GM19025 (cell line): ENCODE measurements at regions not wholly inside any gene's neighbourhood (a gene's known extent, or its start where the extent isn't known, plus 50 kb on each side); places are given as distances from the start of the nearest gene placed in this dataset.
"Not testable (repeated sequence)": the region's sequence is repeated elsewhere in the genome, so short reads cannot be mapped to it uniquely, and the experiment has no call there.

Source experiments
- ATAC-seq: cut with Tn5 transposase; IDR thresholded peaks from one replicate; pipeline ENCODE4 v1.9.1; 2021; ENCODE audit warnings: mild to moderate bottlenecking, low read depth, moderate library complexity; ENCODE audit not compliant: unreplicated experiment

DNA sequence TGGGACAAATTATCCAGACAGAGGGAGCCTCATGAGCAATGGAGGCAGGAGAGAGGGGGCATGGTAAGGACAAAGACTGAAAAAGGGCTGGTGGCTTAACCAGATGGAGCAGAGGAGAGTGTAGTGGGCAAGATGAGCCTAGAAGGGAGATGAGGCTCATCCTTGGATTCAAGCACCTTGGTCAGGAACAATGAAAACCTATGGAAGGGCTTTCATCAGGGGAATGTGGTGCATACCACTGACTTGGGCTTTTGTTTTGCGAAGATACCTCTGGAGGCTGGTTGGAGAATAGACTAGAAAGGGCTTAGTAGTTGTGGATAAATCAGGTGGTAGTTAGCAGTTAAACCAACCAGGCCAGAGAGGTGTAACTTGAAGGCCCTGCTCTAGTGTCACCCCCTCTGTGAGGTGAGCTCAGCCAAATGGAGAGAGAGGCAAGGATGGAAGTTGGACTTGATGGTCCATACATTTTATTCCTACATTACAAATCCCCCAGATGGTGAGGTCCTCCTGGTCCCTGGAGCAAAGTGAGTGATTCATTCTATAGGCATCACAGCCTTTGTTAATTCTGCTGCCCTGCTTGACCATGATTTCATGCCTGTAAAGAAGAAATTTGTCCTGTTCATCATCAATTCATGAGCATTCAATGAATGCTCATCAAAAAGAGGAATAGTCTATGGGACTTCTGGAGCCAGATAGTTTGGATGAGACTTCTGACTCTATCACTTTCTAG is 264.8 kb upstream of the IGFBP7 start:
- no peak for ATAC-seq

DNA sequence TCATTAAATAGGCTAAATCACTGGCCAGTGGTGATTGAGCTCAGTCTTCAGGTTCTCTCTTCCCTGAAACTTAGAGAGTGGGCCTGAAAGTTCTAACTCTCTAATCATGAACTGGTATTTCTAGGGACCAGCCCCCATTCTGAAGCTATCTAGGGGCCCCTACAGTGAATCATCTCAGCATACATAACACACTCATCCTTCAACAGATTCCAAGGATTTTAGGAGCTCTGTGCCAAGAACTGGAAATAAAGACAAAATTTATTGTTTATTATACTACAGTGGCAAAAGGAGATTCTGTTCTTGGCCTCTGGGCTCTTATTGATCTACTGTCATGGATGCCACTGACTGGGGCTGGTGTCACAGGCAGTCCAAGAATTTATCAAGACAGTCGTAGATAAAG is 263.8 kb upstream of the IGFBP7 start:
- ATAC-seq: no peak

DNA sequence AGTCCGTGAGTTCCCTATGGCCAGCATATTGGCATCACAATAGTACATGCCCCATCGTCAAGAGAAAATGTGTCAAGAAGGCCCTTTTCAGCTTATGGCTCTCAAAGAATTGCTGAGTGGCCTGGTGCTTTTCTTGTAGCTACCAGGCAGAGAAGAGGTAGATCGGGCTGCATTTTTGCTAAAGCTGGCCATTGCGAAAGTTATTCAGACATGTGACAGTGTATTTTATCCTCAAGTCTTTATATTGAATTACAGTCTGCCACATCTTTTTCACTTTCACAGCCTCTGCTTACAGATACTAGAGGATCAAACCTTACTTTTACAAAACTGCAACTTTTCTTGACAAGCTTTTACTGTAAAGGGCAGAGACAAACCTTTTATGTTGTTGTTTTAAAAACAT is 261.5 kb upstream of the IGFBP7 start:
- no peak for ATAC-seq

DNA sequence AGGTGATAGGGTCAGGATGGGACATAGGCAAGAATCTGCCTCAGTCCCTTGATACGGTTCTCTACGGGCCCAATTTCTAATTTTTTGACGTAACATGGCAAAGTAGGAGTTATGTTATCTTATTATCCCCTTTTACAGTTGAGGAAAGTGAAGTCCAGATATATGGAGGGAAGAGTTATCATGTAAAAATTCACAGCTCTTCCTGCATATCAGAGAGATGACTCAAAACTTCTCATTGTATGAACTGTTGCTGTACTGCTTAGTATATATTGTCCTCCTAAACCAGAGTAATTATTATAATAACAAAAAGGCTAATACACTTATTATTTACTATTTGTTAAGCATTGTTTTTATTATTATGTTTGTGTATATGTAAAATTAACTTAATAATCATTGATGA is 260.5 kb upstream of the IGFBP7 start:
- no peak for ATAC-seq

DNA sequence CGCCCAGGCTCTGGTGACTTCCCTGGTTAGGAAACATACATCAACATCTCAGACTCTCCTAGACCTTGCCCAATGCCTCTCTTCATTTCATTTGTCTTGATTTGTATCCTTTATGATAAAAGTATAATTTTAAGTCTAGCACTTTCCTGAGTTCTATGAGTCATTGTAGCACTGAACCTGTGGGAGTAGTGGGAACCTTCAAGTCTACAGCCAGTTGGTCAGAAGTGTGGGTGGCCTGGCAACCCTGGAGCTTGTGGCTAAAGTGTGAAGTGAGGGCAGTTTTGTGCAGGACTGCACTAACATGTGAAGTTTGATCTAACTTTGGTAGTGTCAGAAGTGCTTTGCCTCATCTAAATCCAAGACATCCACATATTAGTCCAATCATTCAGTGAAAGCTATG is 259.3 kb upstream of the IGFBP7 start:
- no peak for ATAC-seq

DNA sequence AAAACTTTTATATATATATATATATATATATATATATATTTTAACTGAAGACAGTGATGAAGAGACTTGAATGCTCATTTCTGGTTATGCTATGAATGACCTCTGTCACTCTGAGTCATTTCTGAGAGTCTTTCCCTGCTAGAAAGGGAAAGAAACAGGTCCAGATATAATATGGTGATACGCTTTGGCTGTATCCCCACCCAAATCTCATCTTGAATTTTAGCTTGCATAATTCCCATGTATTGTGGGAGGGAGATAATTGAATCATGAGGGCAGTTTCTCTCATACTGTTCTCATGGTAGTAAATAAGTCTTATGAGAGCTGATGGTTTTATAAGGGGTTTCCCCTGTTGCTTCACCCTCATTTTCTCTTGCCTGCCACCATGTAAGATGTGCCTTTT is 254.1 kb upstream of the IGFBP7 start:
- no peak for ATAC-seq

DNA sequence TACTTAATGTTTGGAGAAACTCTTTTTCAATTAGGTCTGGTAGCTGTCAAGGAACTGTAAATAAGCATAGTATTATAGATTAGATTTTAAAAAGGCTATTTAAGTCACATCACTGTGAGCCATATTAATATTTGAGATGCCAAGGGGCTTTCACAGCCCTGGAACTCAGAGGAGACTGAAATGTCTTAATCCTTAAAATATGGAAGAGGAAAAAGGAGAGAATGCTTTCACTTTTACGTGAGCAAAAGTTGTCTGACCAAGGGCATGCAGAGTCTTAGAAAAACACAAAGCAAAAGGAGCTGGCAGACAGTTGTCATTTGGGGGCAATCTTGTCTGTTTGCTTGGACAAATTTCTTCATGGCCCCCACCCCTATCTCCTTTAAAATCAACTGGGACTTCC is 253.2 kb upstream of the IGFBP7 start:
- no peak for ATAC-seq

DNA sequence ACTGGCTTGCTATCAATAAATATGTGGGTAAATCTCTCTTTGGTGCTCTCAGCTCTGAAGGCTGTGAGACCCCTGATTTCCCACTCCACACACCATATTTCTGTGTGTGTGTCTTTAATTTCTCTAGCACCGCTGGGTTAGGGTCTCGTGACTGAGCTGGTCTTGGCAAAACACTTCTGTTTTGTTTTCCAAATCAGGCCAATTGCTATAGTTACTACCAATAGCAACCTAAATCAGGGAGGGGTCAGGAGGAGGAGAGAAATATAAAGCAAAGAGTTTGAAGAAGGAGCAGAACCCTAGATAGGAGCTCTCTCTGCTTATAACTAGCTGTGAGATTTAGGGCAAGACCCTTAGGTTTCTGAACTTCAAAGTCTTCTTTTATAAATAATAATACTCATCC is 250.5 kb upstream of the IGFBP7 start:
- ATAC-seq: no peak

DNA sequence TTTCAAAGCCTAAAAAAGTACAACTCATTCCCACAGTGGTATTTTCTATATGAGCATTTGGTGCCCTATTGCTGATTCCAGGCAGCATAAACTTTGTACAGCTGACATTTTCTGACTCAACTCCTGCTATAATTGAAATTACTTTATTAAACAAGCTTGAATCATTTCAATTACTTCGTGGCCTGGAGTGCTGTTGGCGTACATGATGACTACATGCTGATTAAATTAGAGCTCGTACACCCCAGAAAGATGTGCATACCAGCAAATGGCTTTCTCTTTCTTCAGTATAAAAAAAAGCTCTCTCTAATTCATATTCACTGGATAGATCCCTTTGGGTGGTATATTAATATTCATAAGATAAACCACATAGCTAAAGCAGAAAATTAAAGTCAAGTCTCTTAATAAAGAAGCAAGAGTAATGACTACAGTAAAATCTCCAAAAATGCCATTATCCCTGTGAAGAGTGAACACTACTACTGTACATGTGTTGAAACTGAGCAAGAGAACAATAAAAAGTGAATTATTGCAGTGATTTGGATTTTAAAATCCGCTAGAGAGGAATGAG is 245.0 kb upstream of the IGFBP7 start:
- ATAC-seq: no peak

DNA sequence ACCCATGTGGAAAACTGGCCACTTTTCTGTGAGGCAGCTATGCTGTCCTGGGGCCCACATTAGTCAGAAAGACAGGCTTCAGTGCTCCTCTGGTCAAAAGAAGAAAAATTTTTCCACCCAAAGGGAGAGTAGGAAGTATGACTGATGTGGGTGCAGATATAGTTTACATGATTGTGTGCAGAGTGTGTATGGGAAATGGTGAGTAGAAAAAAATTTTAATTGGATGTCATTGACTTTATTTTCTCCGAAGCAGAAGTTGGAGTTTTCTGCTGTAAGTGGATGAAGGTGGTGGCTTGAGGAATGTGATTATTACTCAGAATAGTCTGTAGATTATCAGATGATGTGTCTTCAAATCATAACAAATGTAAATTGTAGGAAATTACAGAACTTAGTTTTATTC is 241.5 kb upstream of the IGFBP7 start:
- no peak for ATAC-seq

DNA sequence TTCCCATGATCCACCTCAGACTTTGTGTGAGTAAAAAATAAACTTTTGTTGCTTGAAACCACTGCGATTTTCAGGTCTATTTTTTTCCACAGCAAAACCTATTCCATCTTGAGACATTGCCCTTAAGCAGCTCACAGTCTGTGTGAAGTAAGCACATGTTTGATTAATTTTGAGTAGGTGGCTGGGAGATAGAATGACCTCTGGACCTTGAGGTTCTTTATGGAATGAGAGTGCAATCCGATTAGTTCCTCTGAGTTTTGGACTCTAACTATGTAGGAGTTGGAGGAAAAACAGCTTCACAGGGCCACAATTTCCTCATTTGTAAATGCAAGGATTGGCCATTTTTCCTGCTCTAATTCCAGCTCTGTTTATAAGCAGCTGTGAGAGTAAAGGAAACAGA is 234.1 kb upstream of the IGFBP7 start:
- ATAC-seq: no peak

DNA sequence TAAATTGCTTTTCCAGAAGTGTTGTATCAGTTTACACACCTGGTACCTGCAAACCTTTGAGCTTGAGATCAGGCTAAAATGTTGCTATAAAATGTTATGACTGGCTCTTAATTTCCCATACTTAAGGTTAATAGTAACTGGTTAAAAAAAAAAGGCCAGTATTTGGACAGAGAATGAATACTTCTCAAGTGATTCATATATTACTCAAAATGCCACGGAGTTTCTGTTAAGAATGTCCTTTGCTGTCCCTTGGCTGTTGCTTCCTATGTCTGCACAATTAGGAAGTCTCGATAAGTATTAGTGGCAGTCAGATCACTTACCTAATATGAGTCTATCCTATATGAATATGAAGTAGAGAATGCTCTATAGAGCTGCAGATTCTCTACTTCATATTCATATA is 232.2 kb upstream of the IGFBP7 start:
- no peak for ATAC-seq

DNA sequence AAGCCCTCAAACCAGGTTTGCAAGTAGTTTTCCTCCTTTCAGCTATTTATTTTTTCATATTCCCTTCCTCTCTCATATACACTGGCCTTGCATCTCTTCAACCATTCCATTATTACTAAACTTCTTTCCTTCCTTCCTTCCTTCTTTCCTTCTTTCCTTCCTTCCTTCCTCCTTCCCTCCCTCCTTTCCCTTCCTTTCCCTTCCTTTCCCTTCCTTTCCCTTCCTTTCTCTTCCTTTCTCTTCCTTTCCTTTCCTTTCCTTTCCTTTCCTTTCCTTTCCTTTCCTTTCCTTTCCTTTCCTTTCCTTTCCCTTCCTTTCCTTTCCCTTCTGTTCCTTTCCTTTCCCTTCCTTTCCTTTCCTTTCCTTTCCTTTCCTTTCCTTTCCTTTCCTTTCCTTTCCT is 228.7 kb upstream of the IGFBP7 start:
- not testable (repeated sequence) for ATAC-seq

DNA sequence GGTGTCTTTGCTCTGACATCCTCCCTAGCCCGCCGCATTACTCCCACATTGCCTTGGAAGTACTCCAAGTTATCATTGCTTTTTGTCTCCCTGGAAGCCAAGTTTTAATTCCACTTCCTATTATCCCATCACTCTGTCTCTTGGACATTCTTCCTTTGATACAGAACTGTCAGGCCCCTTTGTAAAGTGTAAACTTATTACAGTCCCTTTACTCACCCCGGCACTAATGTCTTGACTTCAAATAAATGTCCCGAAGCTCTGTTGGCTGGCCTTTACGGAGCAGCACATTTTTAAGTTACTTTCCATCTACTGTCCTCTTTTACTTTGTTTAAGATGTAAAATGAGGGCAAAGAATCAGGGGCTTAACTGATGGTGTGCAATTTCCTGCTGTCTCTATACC is 223.5 kb upstream of the IGFBP7 start:
- no peak for ATAC-seq

DNA sequence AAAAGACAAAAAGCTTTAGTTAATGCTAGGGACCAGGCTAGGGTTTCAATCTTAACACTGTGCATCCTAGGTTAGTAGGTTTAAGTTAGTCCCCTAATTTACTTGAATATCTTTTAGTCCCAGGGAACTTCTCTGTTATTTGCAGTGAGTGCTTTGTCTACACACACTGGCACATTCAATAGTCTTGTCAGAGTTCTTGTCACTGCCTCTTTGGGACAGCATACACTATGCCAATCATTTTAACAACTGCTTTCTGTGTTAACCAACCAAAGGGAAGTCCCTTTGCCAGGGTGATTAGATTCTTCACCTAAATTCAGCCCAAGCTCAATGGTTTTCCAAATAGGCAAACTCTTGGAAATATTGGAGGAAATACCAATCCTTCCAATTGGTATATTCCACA is 221.8 kb upstream of the IGFBP7 start:
- no peak for ATAC-seq

DNA sequence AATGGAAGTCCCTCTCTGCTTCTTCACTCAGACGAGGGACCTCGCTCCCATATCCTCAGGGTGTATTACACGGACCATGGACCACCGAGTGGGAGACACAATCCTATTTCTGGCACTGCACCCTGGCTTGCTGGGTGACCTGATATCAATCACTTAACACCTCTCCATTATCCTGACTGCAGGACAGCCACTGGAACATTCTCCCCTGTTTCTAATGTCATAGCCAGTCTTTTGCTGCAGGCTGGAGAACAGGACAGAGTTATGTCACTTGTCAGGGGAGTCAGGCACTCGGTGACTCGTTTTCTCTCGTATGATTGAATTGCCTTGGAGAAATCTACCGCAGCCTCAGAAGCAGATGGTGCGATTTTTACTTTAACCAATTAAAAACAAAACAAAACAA is 219.1 kb upstream of the IGFBP7 start:
- no peak for ATAC-seq

DNA sequence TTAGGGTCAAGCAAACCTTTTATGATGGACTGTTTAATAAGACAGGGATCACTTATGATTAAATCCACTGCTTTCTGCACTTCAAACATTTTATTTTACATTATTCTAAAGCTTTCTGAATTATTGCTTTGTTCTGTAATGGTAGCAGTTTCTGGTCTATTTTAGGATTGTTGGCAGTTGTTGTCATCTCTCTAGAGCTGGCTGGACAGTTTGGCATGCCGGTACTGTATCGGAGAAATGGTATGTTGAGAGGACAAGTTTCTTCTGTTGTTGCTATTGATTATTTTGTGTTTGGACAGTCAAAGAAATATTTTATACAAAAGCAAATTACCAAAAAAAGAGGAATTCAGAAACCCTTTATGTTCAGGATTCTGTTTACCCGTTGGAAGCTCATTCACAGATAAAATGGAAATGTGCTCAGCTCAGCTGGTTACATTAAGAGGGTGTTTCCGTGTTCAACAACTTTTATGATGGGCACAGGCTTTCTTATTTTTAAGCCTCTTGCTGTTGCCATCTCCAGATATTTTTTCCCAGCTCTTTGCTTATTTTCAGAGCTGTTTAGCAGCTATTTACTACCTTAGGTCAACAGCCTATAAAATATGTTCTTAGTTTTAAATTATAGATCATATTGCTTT is 214.6 kb upstream of the IGFBP7 start:
- ATAC-seq: no peak

DNA sequence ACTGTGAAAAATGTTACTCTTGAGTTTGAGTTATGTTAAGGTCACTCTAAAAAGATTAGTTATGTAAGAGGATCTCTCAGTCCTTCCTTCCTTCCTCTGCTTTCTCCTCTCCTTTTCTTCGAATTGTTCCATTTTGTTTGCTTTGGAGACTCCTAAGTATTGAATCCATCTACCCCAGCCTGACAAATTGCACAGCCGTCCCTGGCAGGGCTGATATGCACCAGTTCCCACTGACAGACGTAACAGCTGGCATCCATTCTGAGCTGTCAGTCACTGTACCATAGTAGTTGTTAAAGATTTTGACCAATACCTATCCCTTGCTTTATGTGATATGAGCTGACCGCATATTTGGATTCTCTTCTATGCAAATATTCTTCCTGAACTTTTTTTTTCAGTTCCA is 210.7 kb upstream of the IGFBP7 start:
- ATAC-seq: no peak

DNA sequence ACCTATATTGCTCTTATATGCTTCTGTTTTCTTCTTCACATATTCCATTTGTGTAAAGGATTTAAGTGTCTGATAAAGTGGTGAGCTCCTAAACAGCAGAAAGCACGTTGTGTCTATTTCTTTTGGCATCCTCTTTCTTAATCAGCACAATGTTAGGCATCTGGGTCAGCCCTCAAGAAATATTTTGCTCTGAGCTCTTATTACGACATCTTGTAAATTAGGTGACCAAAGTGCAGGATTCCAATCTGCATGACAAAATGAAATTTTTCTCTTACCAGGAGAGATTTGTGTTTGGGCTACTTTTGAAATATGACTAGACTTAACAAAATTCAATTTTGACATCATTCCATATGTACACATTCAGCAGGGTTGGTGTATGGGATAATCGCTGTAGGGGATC is 210.0 kb upstream of the IGFBP7 start:
- no peak for ATAC-seq

DNA sequence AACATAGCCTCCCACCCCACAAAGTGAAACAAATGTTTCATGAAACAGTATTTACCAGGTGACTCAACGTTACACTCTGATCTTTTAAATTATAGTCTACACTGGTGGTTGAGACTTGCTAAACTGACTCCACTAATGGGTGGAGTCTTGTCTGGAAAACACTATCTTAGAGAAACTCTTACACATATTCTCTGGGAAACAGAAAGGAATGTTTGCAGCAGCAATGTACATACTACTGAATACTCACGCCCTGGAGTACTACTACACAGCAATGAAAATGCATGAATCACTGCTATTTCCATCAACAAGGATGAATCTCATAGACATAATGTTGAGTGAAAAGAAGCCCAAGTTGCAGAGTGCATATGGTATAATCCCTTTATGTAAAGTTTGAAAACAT is 208.5 kb upstream of the IGFBP7 start:
- ATAC-seq: no peak

DNA sequence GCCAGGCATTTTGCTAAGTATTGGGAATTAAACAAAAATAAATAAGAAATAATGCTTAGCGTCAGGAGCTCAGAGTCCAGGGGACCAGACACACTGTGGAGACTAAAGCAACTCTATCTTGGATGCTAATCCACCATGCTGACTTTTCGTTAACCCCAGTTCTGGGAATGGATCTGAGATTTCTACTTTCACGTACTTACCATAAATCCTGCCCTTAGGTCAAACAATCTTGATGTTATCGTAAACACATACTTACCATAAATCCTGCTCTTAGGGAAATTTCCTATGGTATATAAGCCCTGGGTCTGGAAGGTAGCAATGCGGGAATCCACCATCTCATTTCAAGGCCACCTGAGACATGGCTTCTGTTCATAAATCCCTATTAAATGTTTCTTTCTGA is 204.5 kb upstream of the IGFBP7 start:
- no peak for ATAC-seq

DNA sequence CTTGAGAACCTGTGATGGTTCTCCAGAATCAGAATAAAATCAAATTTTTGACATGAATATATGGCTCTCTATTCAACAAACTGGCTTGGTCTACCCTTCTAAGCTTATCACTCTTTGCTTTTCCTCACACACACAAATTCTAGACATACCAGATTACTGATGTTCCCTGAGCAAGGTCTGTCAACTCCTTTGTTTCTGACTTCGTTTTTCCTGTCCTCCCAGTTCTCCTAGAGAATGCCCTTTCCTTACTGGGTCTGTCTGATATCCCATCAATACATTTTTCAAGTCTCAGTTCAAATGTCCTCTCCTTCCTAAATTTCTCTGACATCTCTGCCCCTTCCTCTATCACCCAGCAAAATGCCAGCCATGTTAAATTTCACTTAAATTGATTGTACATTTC is 202.1 kb upstream of the IGFBP7 start:
- ATAC-seq: no peak
